GM19463 (cell line): ENCODE measurements at regions not wholly inside any gene's neighbourhood (a gene's known extent, or its start where the extent isn't known, plus 50 kb on each side); places are given as distances from the start of the nearest gene placed in this dataset.
A peak's percentile ranks its signal among the peaks of the same experiment; 100 is the strongest.
"Not testable (repeated sequence)": the region's sequence is repeated elsewhere in the genome, so short reads cannot be mapped to it uniquely, and the experiment has no call there.

Experiments used
- ATAC-seq: cut with Tn5 transposase; IDR thresholded peaks from one replicate; pipeline ENCODE4 v1.9.1; 2021; ENCODE audit warnings: mild to moderate bottlenecking, moderate library complexity; ENCODE audit not compliant: unreplicated experiment

DNA sequence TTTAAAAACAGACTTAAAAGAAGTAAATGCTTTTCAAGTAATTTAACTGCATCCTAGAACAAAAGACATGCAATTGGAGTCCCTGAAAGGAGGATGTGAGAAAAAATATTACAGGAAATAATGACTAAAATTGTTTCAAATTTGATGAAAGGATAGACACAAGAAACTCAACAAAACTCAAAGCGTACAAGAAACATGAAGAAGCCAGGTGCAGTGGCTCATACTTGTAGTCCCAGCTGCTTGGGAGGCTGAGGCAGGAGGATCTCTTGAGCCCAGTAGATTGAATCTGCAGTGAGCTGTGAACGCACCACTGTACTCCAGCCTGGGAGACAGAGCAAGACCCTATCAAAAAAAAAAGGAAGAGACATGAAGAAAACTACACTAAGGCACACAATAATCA is 118.1 kb upstream of the SLC39A10 start:
- ATAC-seq, result no peak

DNA sequence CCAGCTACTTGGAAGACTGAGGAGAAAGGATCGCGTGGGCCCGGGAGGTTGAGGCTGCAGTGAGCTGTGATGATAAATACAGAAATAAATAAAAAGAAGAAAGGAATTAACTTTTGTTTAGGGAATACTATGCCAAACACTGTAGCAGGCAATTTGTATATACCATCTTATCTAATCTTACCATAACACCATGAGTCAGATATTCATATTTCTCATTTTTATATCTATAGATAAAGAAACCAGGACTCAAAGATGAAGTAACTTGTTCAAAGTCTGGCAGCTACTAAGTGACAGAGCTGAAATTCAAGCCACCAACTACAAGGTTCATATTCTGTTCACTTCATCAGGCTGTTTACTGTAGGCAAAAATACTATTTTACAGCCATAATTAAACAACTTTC is 119.2 kb upstream of the SLC39A10 start:
- ATAC-seq, result no peak

DNA sequence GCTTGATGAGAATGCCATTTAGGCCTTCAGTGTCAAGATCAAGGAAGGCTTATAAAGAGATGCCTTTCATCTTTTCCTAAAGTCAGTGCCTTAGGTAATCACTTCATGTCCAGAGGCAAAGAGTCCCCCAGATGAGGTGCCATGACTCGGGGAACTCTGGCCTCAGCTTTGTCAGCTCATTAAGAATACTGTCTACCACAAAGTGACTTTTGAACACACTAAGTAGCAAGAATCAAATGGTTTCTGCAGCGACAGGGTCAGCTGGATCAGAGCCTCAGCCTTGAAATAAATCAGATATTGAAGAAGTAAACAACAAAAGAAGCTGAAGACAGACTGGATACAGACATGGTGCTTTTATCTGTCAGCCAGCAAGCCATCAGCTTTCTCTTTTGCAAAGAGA is 120.1 kb upstream of the SLC39A10 start:
- ATAC-seq, result no peak

DNA sequence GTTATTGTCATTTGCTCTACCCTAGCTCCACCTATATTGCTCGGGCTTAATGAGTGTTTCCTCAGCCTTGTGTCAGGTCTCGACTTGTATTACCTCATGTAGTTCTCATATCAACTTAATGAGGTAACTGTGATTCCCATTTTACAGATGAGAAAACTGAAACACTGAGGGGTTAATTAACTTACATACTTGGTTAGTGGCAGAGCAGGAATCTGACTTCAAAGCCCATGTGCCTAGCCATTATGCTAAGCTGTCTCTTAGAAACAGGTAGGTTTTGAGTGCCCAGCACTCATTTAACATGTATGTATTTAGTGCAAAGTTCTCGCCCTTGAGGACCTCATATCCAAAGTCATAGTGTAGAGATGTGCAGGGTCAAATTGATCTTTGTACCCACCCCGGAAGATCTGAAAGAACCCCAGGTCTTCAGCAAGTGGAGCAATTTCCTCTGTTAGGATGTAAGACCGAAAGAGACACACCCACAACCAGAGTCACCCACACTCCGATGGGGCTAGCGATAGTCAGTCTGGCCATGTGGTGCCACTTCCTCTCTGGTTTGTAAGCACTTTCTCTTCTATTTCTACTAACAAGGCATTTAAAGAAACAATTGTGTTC is 121.0 kb upstream of the SLC39A10 start:
- ATAC-seq, result peak; percentile 86

DNA sequence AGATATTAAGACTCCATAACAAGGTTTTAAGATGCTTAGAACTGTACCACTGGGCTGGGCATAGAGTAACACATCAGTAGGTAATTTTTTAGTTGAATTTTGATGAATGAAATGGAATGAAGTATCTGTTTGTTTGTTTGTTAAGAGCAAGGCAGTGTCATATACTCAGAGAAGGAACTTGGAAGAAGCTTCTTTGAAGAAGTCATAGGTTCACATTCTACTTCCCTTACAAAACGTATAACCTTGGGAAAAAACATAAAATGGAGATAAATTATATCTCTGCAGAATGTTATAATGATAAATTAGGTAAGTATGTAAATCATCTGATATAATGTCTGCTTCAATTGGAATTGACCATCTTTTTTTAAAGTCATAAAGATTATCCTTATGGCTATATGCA is 122.1 kb upstream of the SLC39A10 start:
- ATAC-seq, result no peak

DNA sequence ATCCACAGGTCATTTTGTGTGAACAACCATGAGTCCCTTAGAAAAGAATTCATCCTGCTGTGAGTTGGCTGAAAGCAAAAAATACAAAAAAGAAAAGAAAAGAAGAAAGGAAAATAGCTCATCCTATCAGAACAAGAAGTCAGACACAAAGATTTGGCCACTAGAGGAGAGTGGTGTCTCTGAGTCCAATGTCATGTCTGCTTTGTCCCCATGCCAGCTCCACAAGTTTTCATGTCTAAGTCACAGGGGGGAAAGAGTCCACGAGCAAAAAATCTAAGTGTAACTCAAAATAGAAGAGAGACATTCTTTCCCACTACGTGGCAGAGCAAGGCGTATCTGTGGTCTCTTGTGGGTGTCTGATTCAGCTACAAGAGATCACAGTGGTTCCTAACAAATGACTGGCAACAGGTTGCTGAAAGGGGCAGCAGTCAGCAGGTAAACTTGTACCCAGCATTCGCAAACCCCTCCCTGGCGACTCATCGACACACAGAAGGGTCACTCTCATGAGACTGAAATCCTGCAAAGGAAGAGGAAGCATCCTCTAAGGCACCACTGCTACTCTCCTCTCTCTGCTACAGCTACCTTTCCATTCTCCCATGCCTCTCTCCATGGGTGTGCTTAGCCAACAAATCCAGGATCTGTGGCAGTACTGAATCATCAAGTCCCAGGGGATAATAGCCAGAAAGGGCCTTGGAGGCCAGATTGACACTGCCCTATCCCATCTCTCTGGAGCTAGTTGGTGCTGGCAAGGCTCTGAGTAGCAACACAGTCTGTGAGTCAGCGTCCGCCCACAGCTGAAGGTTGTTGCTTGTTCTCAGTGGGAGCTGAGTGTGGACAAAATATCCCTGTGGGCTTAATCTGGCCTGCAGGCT is 123.0 kb upstream of the SLC39A10 start:
- peak; percentile 23 for ATAC-seq

DNA sequence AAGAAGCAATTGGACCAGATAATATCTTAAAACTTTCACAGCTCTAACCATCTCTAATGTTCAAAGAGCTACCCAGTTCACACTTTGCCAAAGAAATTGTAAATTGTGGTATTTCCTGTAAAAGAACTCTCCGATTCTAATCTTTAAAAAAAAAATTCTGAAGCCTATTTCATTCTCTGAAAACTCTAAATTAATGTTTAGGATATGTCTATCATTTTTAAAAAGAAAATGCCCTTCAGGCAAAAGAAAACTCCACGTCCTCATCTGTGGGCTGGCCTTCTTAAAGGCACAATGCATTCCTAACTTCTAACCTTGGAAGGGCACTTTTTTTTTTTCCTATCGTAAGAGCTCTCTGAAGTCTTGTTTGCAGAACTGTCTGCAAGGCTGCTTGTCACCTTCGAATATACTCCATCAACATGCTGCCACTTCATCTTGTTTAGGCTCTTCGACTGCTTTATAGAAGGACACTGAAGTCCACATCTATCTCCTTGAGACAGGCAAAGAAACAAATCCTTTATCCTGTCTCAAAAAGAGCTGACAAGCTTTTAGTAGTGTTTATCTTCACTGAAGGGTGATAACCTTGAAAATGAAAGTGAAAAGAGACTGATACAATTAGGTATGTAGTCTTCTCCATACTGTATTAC is 124.3 kb upstream of the SLC39A10 start:
- peak; percentile 22 for ATAC-seq

DNA sequence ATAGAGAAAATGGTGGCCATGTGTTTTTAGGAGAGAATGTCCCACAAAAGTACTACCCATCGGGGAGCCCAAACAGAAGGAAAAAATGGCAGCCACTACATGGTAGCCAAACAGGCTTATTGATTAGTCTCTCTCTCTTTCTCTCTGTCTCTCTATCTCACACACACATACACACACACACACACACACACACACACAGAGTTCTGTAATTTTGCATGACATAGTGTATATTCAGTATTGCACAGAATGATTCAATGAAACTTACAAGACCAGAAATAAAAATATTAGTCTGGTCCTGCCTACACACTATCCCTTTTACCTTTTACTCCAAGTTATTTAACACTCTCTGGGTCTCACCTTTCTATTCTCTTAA is 124.8 kb upstream of the SLC39A10 start:
- no peak for ATAC-seq

DNA sequence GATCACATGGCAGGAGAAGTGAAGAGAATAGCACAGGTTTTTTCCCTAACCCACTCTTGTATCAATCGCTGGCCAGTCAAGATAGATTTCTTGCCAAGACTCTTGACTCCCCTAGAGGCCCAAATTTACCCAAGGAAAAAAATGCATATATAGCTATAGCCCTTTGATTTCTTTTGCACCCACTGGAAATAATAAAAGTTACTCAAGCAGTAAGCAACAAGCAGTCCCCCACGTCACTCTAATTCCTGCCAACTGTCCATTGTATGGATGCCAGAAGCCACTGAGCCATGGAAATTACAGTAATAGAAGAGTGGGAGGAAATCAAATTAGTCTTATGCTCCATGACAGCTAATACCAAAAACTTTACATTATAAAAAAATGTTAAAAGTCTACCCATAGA is 125.3 kb upstream of the SLC39A10 start:
- ATAC-seq, result no peak

DNA sequence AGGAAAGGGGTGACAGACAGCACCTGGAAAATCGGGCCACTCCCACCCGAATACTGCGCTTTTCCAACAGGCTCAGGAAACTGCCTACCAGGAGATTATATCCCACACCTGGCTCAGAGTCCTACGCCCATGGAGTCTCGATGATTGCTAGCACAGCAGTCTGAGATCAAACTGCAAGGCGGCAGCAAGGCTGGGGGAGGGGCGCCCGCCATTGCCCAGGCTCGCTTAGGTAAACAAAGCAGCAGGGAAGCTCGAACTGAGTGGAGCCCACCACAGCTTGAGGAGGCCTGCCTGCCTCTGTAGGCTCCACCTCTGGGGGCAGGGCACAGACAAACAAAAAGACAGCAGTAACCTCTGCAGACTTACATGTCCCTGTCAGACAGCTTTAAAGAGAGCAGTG is 133.8 kb upstream of the SLC39A10 start:
- not testable (repeated sequence) for ATAC-seq

DNA sequence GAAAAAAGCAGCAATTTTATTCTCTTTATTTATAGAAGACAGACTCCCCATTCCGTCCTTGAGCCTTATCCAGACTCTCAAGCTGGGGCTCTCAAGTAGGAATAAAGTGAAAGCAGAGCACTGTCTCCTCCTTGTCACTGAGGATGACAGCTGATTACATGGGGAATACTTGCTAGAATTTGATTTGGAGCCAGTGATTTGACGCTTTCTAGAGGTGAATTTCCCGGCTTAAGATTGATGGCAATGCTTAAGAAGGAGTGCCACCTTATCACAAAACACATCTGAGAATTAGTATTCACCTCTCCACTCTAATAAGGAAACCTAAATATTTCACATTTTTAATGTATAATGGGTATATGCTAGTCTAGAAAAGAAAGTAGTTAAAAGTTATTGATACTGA is 135.4 kb upstream of the SLC39A10 start:
- no peak for ATAC-seq

DNA sequence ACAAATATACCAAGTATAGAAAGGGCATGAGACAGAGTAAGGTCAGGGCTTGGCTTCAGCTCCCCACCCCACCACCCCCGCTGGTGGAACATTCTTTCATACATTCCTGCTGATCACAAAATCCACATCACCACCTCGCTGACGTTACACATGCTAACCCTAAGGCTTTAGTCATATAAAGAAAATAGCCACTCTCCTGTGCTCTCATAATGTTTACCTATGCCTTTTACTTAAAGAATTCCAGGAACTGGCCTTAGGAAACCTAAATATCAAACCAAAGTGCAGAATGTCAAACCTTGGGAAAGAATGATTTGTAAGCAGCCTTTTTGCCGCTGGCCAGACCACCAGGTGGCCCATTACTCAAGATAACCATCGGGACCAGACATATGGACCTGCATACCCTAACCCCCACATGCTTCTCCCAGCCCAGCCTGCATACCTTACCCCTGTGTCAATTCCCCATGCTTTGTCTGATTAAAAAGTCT is 136.3 kb upstream of the SLC39A10 start:
- ATAC-seq, result no peak

DNA sequence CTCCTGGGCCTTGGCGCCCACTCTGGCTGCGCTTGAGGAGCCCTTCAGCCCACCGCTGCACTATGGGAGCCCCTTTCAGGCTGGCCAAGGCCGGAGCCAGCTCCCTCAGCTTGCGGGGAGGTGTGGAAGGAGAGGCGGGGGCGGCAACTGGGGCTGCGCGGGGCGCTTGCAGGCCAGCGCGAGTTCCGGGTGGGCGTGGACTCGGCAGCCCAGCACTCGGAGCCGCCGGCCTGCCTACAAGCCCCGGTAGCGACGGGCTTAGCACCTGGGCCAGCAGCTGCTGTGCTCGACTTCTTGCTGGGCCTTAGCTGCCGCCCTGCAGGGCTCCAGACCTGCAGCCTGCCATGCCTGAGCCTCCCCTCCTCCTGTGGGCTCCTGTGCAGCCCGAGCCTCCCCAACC is 141.5 kb upstream of the SLC39A10 start:
- ATAC-seq, result no peak

DNA sequence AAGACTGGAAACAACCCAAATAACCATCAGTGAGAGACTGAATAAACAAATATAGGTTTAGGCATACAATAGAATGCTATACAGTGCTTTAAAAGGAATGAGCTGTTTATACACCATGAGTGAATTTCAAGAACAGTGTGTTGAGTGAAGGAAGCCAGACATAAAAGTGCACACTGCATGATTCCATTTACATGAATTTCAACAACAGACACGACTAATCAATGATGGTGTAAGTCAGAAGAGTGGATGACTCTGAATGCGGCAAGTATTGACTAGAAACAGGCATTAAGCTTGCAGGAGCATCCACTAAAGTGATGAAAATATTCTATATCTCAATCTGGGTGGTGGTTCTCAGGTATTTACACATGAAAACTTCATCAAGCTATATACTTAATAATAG is 142.7 kb upstream of the SLC39A10 start:
- no peak for ATAC-seq

DNA sequence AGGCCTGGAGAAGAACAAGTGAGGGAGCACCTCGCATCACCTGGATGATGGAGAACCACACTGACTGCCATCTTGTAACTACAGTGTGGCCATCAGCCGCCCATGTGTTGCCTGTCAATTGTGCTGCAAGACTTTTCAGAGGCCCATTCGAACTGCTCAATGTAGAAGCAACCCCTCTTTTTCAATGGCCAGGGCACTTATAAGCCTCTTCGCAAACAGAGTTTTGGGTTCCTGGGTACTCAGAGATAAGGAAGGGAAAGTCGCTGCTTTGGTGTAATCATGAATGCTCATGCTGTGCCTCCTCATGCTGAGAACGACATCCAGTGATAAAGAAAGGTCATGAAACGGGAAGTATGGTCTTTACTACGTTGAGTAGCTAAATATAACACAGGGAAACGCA is 143.9 kb upstream of the SLC39A10 start:
- no peak for ATAC-seq

DNA sequence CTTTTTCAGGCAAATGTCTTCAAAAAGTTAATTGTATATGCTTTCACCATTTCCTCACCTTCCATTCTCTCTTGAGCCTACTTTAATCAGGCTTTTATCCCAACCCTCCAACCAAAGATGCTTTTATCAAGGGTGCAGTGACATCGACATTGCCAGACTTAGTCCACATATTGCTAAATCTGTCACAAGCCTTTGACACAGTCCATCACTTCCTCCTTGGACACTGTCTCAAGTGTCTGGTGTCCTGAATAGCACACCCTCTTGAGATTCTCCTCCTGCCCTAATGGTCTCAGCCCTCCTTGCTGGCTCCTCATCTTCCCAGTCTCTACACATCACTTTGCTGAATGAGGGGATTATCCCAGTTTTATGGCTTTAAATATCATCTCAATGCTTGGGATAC is 147.5 kb upstream of the SLC39A10 start:
- ATAC-seq, result no peak

DNA sequence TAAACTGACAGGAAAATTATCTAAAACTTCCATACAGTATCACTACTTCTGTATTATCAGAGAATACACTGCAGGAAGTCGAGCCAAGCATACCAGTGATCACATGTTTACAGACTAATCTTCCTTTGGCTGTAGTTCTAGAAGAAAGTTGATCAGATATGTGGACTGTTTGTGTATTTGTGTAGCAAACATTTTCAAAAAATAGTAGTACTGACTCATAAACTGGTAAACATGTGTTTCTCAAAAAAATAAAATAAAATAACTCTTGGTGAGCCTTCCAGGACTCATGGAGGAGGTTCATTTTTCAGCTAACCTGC is 148.9 kb upstream of the SLC39A10 start:
- no peak for ATAC-seq

DNA sequence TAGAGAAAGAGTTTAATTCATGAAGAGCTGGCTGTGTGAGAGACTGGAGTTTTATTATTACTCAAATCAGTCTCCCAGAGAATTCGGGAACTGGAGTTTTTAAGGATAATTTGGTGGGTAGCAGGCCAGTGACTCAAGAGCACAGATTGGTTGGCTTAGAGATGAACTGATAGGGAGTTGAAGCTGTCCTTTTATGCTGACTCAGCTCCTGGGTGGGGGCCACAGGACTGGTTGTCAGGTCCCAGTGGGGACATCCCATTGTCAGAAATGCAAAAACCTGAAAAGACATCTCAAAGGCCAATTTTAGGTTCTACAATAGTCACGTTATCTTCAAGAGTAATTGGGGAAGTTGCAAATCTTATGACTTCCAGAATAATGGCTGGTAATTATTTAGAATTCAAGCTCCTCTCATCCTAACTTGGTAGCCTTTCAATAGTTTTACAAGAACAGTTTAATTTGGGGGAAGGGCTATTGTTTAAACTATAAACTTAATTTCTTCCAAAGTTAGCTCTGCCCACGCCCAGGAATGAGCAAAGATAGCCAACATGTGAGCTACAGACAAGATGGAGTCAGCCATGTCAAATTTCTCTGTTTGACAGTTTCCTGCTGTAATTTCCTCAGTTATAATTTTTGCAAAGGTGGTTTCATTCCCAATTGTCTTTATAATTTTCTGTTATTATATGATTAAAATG is 149.4 kb upstream of the SLC39A10 start:
- no peak for ATAC-seq

DNA sequence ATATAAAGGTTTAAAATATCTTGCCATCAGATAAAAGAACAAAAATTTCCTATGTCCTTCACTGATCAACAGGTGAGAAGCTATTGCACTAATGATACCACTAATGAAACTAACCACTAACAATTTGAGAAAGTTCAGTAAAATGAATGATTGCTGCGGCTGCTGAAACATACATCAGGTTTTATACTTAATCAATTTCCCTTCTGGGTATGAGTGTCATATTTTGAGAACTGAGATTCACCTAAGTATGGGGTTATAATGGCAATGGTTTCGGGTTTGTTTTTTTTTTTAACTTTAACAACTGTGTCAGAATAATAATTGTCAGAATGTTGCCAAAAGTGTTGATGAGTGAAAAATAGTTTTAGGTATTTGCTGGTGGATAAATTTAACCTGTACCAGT is 151.3 kb upstream of the SLC39A10 start:
- peak; percentile 92 for ATAC-seq

DNA sequence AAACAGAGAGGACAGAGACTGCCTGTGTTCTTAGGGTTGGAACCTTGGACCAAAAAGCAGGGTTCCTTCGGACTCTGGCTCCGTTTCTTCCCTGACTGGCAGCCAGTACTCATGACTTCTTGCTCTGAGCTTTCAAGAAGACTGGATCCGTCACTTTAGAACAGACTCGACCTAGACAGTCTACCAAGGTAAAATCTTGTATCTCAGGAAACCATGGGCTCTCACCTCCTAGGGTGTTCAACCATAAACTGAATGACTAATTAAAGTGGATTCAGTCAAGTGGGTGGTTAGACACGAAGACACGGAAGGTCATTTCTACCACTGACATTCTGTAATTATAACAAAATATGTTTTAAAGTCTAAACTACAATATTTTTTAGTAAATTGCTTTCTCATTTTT is 153.8 kb upstream of the SLC39A10 start:
- no peak for ATAC-seq

DNA sequence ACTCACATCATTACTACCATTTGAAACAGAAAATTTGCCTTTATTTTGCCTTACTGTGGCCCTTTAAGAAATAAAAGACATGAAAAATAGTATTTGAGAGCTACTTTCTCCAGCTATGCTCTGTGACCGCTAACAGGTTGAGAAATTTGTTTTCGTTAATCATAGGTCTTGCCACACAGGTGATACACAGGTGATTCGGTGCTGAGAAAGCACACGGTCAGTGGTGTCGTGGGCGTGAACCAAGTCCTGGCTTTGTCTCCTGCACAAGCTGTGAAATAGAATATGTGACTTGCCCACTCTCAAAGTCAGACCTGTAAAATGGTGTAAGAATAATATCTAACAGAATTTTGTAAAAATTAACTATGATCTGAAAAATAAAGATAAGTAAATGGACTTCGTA is 155.3 kb upstream of the SLC39A10 start:
- no peak for ATAC-seq

DNA sequence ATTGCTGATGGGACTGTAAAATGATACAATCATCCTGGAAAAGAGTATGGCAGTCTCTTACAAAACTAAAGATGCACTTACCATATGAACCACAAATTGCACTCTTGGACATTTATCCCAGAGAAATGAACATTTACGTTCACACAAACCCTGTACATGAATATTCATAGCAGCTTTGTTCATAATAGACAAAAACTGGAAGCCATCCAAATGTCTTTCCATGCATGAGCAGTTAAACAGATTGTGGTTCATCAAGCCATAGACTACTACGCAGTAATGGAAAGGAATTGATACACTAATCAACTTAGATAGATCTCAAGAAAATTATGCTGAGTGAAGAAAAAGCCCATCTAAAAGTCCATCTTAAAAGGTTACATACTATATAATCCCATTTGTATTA is 156.1 kb upstream of the SLC39A10 start:
- no peak for ATAC-seq
